ENCODE measurements at regions not wholly inside any gene's neighbourhood (a gene's known extent, or its start where the extent isn't known, plus 50 kb on each side); places are given as distances from the start of the nearest gene placed in this dataset.

DNA sequence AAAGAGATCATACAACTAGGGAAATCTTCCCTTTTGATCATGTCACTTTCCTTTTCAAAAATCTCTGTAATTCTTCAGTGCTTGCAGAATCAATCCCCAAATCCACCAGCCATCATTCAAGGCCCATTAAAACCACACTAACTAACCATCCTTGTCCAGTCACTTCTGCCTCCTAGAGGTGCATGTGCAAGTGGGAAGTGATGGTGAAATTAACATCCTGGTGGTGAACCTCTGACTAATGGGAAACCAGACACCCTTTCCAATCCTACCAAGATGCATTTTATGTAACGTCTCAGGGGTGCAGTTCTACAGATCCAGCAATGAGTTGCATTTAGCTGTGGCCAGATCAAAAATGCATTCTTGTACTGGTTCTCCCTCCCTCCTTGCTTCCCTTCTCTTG is 341.8 kb downstream of the RAPGEF2 start:
- DNase-seq (ENCODE audit: low spot score), result no peak

DNA sequence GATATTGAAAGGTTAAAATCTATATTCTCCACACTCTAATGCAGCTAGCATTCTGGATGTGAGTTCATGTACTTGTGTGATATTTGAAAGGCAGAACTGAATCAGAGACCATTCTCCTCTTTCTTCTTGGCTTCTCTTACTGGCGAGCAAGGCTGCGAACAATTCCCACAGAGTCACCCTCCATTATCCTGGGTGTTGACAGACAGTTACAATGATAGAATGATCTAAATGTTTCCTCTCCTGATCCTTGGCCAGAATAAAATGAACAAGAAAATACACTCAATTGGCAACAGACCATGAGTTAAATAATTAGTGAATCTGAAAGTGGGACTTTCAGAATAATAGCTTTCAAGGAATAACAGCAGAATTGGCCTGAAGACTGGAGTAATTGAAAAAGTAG is 342.8 kb downstream of the RAPGEF2 start:
- DNase-seq (ENCODE audit: low spot score), result no peak

GRCh38 chr4:159446266-159446976 is 343.5 kb downstream of the RAPGEF2 start:
- peak; percentile 65 for DNase-seq (ENCODE audit: low spot score)

- DNase-seq (ENCODE audit: low spot score), result no peak
Observed at GRCh38 chr4:159447296-159447695, 344.4 kb downstream of the RAPGEF2 start.

DNA sequence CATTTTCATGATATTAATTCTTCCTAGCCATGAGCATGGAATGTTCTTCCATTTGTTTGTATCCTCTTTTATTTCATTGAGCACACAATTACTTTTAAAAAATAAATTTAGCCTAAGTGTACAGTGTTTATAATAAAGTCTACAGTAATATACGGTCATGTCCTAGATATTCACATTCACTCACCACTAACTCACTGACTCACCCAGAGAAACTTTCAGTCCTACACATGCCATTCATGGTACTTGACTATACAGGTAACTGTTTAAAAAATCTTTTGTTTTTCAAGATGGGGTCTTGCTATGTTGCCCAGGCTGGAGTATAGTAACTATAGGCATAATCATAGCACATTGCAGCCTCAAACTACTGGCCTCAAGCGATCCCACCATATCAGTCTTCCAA is 348.1 kb downstream of the RAPGEF2 start:
- DNase-seq (ENCODE audit: low spot score), result no peak

- peak; percentile 15 for DNase-seq (ENCODE audit: low spot score)
Observed at GRCh38 chr4:159455675-159456237, 352.9 kb downstream of the RAPGEF2 start.

- DNase-seq (ENCODE audit: low spot score), result no peak
Observed at GRCh38 chr4:159460371-159460770, 357.5 kb downstream of the RAPGEF2 start.

DNA sequence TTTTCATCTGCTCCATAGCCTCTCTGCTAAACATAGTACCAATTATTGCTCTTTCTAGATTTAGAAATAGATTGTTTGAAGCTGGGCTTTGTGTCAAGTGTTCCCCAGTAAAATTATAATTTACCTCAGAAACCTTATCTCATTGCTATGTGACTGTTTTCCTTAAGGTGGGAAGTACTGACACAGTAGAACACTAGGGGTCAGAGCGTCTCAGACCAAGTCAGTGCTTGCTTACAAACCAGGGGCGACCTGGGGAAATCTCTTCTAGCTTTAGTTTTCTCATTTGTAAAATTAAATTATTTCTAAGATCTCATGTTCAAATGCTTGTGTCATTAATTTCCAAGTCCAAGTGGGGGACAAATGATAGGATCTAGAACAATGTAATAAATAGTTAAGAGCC is 360.4 kb downstream of the RAPGEF2 start:
- DNase-seq (ENCODE audit: low spot score), result no peak

GRCh38 chr4:159464302-159464701 is 361.4 kb downstream of the RAPGEF2 start:
- DNase-seq (ENCODE audit: low spot score), result no peak

GRCh38 chr4:159476886-159477285 is 374.0 kb downstream of the RAPGEF2 start:
- DNase-seq (ENCODE audit: low spot score), result no peak

DNA sequence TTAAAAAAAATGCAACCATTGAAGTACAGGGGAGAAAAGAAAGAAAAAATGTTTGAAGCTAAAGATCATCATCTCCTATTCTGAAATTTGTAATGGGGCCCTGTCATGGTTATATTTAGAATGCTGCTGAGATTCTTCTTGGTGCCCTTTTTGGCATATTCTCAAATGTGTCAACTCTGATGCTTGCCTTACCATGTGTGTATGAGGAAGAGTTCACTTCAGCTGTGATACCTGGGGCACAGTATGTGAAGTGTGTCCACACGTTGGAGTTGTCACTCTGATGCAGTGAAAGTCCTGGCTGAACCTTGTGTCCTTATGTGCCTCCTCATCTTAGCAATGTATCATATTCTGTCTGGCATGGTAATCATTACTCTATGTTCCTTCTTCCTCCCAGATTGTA is 377.9 kb downstream of the RAPGEF2 start:
- no peak for DNase-seq (ENCODE audit: low spot score)

DNA sequence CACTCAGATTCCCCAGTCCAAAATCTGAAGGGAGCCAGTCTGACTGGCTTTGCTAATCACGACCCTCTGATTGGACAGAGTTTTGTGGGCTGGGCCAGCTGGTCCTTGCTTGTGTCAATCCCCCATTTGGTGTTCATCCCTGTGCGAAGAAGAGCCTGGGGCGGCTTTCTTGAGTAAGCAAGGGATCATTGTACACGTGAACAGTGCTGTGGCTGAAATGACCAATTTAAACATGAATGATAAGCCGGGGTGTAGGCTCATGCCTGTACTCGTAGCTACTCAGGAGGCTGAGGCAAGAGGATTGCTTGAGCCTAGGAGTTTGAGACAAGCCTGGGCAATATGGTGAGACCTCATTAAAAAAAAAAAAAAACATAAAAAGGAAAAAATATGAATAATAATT is 379.1 kb downstream of the RAPGEF2 start:
- DNase-seq (ENCODE audit: low spot score), result no peak

GRCh38 chr4:159483110-159483781 is 380.4 kb downstream of the RAPGEF2 start:
- DNase-seq (ENCODE audit: low spot score), result no peak

GRCh38 chr4:159483782-159484741 is 381.2 kb downstream of the RAPGEF2 start:
- no peak for DNase-seq (ENCODE audit: low spot score)

GRCh38 chr4:159484864-159485263 is 382.0 kb downstream of the RAPGEF2 start:
- DNase-seq (ENCODE audit: low spot score), result no peak

- peak; percentile 35 for DNase-seq (ENCODE audit: low spot score)
Observed at GRCh38 chr4:159487284-159487747, 384.4 kb downstream of the RAPGEF2 start.

- DNase-seq (ENCODE audit: low spot score), result no peak
Observed at GRCh38 chr4:159489646-159490045, 386.8 kb downstream of the RAPGEF2 start.

GRCh38 chr4:159495515-159496236 is 392.8 kb downstream of the RAPGEF2 start:
- DNase-seq (ENCODE audit: low spot score), result no peak

DNA sequence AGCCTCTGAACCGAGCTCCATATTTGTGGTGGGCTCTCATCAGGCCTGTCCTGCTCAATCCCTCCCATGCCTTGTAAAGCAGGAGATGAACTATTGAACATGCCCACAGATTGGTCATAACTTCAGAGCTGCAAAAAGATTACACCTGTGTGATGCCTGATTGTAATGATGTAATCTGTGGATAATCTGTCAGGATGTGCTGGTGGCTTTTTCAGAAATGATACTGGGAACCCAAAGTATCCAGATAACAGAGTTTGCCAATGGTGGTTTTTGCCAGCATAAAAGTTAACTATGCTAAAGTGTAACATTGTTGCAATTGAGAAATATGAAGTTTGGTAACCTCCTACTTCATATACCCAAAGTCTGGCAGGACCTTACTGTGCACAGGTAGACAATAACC is 393.4 kb downstream of the RAPGEF2 start:
- no peak for DNase-seq (ENCODE audit: low spot score)

- DNase-seq (ENCODE audit: low spot score), result no peak
Observed at GRCh38 chr4:159497936-159498335, 395.1 kb downstream of the RAPGEF2 start.

DNA sequence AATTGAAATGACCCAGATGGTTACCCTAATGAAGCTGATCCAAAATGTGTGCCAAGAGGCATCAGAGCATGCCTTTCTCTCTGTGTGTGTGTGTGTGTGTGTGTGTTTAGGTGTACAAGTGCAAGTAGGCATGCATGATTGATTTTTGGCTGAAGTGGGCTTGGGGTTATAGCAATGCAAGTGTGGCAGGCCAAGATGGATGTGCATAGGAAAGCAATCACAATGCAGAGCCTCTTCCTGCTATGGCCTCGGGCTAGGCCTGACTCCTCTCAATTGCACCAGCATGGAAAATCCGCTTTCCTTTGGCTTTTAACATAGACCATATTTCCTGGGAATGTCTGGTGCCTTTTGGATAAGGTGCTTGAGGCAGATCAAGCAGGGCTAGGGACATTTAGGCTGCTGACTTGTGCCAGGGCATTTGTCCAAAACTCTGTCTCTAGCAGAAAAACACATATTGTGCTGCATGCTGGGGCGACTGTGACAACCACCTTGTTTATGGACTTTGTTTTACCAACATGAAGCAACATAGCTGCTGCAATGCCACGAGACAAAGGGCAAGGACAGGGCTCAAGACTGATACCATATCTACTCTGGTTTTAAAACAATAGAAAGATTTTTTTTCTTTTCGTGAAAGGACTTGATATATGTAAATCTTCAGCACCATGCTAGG is 395.7 kb downstream of the RAPGEF2 start:
- DNase-seq (ENCODE audit: low spot score), result no peak
